ENCODE measurements at regions not wholly inside any gene's neighbourhood (a gene's known extent, or its start where the extent isn't known, plus 50 kb on each side); places are given as distances from the start of the nearest gene placed in this dataset.

DNA sequence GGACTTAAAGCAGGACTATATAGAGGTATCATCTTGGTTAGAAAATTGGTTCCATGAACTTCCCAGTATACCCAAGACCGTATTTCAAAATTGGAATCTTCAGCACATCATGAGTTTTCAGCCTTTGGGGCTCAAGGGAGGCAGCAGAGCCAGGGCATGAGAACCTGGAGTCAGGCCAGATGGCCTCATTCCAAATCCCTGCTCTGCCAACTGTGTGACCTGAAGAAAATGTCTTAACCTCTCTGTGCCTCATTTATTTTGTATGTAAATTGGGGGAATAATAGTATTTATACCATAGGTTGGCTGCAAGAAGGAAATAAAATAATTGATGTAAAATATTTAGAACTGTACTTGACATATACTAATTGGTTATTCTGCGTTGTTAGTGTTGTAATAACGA, 987.6 kb downstream of the TBC1D22A start:
- no peak for DNase-seq (ENCODE audit: low read depth in 2 of 2)

DNA sequence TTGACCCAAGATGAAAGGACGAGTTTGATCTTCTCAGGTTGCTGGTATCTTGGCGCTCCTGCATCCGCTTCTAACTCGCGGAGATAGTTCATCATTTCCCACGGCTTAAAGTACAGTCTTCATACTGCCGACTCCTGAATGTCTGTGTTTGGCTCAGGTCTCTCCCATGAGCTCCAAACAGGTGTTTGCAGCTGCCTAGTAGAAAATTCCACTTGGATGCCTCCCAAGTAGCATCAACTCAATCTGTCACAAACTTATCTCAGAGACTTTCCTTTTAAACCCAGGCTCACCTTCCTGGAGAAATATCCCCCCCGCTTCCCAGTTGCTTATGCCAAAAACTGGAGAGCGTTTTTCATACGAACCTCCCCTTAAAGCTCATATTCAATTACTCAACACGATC, 986.5 kb downstream of the TBC1D22A start:
- DNase-seq (ENCODE audit: low read depth in 2 of 2): no peak

DNA sequence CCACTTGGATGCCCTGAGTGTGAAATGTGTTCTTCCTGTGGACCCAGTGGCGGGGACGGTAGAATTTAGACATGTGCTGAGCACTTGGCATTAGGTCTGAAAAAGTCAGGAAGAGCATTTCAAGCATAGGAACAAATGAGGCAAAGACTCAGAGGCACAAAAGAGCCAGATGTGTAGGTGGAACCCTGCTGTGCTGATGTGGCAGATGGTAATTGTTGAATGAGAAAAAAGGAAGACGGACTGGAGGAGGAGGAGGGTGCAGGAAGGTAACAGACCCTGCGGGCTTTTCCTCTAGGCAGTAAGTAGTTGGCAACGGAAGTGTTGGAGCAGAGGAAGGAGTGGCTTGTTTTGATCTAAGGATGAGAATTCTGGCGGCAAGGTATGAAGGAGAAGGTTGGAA, 985.8 kb downstream of the TBC1D22A start:
- DNase-seq (ENCODE audit: low read depth in 2 of 2): no peak

DNA sequence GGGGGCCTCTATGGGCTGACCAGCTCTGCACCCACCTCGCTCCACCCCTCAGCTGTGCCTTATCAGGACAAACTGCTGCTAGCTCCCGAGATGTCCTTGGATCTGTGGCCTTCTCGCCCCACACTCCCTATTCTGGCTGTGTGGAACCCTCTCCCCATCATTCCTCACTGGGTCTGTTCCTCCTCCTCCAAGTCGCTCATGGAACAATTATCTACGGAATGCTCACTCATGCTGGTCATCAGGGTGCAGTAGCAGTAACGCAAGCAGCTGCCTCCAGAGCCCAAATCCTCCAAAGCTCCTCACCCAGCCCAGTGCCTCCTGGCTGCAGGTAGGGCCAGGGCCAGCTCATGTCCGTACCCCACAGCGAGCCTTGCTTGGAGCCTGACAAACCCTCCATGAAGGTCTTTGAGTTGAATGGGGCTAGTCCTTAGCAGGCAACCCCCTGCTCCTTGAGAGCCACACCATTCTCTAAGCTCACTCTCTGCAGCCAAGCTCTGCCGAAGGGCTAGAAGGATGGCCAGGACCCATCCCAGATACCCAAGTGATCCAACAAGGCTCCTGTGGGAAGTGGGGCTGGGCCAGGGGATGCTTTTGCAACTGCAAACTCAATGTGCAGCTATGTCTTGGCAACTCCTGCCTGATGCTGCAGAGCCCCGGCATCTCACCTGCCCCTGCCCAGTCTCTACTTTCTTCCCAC, 977.8 kb downstream of the TBC1D22A start:
- DNase-seq (ENCODE audit: low read depth in 2 of 2): no peak

DNA sequence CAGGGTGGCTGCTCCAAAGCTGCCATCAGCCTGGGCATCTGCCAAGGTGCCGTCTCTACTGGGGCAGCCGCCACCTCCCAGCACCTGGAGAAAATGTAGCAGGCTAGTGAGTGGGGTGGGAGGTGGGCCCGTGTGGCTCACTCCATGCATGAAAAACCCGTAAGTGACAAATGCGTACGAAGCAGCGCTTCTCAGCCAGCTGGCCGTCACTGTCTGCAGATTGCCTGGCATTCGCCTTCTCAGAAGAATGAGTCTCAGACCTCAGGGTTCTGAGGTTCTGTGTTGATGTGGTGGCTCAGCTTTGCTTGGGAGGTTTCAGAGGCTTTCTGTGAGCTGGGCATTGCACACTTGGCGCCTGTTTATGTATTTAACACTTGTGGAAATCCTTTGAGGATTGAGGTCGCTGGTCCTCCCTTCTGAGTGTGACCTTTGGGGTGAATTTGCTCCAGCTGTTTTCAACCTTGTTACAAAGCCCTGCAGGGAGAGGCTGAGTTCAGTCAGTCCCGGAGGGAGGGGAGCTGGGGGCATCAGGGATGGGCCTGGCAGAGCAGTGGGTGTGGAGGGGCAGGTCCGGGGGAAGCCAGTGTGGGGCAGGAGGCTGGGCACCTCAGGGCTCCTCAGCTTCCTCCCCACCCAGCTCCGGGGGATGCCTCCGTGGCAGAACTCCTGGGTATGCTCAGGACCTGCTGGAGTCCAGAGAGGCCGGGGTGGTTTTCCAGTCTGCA, 977.0 kb downstream of the TBC1D22A start:
- DNase-seq (ENCODE audit: low read depth in 2 of 2): no peak

DNA sequence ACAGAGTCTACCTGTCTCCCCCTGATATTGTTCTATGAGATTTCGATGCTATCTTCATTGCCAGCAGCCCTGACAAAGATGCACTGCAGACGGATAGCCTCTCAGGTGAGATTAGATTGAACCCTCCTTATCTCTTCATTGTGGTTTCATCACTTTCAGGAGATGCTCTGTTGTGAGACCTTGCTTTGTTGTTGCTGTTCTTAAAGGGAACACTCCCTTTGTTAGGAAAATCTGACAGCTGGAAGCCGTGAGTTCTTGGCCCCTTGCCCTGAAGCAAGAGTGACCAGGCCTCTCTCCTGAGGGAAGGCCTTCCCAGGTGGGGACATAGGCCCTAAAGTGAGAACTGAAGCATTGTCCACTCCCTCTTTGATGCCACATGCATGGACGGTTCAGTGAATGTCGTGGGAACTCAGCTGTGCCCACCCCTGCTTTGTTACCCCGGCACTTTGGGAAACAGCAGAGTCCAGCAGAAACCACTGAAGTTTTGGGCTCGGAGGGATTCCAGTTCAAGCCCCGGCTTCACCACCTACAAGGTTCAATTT, 976.1 kb downstream of the TBC1D22A start:
- no peak for DNase-seq (ENCODE audit: low read depth in 2 of 2)

DNA sequence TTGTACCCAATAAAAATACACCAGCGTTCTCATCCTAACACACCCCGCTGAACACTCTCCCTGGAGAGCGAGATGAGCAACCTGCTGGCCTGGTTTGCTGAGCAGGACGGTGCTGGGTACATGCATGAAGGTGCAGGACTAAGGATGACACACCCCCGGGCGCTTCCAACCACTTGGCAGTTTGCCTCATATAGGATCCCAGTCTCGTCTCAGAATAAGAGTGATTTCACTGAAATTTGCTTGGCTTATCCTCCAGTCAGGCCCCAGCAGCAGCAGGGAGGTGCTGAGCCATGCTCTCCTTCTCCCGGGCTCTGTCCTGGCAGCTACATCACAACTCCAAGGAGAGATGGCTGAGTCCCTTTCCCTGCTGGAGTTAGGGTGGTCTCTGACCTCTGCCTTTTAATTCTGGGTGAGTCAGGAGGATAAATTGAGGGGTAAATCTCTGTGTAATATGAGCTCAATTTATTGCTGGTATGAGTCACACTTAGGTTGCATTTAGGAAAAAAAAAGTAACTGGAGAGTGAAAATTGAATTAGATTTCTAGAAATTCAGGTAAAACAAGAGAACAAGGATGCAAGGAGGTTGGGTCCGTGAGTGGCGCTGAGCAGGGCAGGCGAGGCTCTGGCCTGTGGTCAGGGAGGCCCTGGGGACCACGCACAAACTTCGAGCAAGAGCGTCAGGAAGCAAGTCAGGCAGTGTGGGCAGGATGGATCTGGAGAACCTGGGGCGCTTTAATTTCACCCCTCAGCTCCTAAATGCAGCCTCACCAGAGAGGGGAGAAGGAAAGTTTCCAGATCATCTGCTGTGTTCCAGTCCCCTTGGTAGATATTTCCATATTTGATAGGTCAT, 974.0 kb downstream of the TBC1D22A start:
- no peak for DNase-seq (ENCODE audit: low read depth in 2 of 2)

DNA sequence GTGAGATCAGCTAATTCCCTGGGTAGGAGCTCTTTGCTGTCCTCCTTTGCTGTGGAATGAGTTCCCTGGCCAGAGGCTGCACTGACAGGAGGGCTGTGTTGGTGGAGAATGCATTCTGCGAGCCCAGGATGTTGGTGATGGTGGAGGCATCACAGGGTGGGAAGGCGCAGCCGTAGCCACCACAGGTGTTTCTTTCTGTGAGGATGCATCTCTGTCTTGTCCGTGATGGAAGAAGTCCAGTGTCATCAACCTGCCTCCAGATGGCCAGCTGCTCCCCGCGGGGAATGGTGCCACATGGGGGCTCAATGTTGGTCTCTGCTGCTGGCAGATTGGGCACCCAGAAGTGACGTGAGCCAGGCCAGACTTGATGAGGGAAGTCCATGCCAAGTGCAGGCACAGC, 972.1 kb downstream of the TBC1D22A start:
- DNase-seq (ENCODE audit: low read depth in 2 of 2): no peak

DNA sequence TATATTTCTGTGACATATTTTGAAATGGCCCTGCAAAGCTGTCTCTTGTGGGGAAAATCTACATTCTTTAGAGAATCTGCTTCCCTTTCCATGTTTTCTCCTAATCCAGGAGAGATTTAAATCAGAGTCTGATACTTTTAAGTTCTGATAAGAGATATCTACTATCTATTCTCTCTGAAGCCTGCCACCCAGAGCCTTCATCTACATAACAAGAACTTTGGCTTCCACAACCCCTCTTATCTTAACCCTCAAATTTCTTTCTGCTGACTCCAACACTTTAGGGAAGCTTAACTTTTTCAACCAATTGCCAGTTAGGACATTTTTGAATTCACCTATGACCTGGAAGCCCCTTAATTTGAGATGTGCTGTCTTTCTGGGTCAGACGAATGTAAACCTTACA, 965.2 kb downstream of the TBC1D22A start:
- DNase-seq (ENCODE audit: low read depth in 2 of 2): no peak

DNA sequence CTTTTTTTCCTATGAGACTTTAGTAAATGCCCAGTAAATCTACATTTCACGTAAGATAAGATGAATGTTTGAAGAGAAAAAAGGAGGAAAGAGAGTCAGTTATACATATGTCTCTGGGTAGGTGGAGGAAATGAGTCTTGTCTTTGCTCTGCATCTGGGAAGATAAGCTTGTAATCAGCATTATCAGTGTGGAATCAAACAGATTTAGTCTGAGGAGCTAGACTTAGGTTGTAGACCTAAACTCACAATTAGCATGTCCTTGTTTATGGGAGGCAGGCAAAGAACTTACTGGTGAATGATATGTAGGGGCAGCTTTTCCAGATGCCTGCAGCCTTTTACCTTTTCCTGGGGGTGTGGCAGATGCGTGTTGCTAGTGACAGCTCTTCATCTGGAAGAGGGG, 962.3 kb downstream of the TBC1D22A start:
- no peak for DNase-seq (ENCODE audit: low read depth in 2 of 2)

DNA sequence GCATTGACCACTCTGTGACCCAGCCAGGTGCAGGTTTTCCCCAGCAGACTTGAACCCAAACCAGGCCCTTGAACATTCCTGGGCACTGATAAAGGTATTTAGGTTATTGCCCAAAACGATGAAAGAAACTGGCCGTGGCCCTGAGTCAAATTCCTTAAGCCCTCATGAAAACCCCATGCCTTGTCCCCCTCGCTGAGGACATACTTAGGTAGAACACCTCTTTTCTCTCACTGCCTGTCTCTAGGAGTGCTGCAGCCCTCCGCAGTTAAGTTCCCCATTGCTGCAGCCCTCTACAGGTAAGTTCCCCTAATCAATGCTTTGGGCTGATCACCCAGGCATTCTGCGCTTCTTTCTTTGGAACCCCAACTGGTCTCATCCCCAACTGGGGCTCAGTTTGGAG, 961.6 kb downstream of the TBC1D22A start:
- no peak for DNase-seq (ENCODE audit: low read depth in 2 of 2)

DNA sequence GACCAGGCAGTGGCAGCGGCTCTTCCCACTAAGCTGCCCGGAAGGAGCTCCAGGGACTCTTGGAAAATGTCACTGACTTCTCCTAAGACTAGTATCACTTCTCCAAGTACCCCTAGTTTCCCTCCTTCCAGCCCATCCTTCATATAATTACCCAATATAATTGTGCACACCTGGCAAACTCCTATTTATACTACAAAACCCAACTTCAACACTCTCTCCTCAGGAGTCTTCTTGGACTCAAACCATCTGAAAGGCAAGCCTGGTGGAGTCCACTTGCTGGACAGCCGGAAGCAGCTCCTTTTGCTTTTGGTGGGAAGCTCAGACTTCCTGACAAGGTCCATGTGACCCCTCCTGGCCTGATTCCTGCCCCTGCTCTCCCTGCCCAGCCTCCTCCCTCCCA, 955.9 kb downstream of the TBC1D22A start:
- DNase-seq (ENCODE audit: low read depth in 2 of 2): no peak

DNA sequence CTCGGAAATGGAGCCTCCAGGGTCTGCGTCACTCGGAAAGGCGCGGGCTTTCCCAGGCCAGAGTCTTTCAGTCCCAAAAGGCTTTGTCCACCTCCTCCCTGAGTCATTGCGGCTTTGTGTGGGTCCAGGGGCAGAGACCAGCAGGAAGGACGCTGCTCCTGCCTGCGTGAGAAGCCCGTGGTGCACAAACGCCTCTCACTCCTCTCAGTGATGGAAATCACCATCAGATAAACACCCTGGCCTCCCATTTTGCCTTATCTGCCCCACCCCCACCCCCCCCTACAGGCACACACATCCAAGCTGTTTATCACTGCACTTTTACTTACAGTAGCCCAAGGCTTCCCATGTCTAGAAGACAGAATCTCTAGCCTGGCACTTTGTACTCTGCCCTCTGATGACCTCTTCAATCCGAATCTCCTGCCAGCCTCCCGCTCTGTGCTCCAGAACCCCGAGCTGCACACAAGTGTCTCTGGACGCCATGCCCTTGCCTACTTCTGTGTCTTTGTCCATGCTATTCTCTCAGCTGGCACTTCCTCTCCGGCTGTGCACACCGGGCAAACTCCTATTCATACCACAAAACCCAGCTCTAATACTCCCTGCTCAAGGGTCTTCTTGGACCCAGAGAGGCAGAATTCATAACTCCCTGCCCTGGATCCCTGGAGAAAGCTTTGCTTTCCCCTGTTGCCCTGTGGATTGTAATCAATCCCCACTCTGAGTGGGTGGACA, 954.6 kb downstream of the TBC1D22A start:
- no peak for DNase-seq (ENCODE audit: low read depth in 2 of 2)

DNA sequence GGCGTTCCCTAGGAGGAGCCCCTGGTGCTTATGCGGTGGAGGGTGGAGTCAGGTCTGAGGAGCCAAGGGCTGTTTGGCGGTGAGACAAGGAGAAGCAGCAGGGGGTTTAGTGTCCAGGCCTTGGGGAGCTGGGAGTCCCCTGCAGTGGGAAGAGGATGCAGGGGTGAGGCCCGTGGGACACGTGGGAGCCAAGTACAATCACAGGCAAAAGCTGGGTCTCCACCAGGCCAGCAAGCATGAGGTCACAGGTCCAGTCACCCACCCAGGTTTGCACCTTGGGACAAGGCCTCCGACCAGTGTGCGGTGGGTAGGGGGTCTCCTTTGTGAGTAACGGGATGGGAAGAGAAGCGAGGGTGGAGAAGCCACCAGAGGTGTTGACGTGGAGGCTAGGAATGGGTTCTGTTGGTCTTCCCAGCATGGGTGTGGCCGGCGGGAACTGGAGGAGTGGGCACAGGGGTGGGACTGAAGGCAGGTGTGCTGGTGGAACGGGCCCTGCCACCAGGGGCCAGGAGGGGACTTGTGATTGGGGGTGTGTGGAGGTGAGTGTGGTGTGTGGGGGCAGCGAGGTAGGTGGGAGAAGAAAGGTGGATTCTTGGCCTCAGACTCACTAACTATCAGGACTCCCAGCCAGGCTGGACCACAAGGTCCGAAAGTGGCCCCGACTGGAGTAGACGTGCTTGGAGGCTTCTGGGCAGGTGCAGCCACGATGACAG, 953.6 kb downstream of the TBC1D22A start:
- DNase-seq (ENCODE audit: low read depth in 2 of 2): no peak

DNA sequence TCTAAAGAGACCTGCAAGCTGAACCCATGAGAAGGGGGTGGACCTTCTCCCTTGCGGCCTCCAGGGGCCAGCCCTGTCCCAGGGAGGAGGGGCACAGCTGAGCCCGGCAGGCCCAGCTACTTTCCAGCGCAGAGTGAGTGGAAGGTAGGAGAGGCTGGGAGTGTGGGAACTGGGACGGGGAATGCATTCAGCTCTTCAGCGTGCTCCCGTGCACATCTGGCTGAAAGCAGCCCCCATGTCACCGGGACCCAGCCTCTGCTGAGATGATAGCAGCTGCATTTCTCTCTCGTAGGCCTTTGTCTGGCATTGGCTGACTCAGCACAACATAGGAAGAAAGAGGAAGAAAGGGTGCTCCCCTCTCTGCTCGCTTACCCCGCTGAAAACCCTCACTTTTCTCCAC, 951.5 kb downstream of the TBC1D22A start:
- DNase-seq (ENCODE audit: low read depth in 2 of 2): no peak

DNA sequence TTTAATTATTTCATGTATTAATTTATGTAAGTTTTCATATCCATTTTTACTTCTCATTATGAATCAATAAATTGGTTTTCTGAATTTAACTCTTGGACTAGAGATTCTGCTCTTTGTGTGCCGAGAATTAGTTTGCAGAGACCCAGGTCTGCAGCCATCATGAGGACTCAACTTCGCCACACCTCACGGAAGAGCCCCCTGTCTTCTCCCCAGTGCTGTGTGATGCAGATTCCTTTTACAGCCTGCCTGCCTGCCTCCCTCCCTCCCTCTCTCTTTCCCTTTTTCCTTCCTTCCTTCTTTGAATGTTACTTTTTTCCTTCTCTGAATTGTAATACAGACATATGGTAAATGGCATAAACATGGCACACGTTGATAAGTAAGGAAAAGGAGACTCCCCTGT, 947.7 kb downstream of the TBC1D22A start:
- no peak for DNase-seq (ENCODE audit: low read depth in 2 of 2)

DNA sequence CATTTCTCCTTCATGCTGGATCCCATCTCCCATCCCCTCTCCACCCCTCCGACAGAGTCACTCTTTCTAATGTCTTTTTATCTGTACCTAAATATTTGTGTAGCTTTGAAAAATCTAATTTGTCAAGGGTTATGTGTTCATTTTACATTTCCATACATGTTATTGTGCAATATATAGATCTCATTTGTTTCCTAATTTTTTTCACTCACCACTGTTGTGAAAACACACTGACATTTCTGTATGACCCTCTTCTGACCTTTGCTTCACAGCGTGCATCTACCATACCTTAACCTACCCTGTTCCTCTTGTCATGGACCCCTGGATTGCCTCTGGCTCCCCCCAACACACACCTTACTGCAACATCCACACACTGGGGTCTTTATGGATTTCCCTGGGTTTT, 942.9 kb downstream of the TBC1D22A start:
- DNase-seq (ENCODE audit: low read depth in 2 of 2): no peak

DNA sequence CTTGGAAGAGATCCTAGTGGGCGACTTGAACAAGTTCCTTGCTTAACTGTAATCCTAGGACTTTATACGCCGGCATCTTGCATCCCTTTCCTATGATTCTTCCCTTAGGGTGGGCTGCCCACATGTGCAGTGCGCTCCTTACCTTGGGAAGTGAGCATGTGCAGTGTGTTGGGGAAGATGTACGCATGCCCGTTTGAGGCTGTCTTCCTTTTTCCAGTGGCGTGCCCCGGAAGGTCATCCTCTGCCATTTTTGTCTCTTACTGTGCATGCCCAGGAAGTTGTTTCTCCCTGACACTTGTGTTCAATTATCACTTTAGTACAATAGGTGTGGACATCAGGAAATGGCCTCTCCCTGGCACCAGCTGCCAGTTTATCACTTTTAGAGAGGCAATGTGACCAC, 936.5 kb downstream of the TBC1D22A start:
- DNase-seq (ENCODE audit: low read depth in 2 of 2): no peak

DNA sequence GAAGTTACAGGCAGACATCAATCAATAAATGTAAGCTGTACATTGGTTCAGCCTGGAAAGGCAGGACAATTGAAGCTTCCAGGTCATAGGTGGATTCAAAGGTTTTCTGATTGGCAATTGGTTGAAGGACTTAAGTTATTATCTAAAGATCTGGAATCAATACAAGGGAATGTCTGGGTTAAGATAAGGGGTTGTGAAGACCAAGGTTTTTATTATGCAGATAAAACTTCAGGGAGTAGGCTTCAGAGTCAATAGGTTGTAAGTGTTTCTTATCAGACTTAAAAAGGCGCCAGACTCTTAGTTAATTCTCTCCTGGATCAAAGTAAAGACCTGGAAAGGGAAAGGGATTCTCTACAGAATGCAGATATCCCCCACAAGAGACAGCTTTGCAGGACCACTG, 935.4 kb downstream of the TBC1D22A start:
- DNase-seq (ENCODE audit: low read depth in 2 of 2): no peak

DNA sequence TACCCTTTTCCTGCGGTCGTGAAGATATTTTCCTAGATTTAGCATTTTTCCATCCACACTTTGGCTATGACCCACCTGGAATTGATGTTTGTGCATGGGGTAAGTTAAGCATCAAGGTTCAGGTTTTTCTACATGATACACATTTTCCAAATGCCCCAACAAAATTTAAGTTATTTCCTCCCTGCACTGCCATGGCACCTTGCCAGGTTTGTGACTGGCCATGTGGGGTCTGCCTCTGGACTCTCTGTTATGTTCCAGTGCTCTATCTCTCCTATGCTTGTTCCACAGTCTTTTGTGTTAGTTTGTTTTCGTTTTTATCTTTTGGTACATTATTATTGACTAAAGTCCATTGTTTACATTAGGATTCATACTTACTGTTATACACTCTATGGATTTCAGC, 934.3 kb downstream of the TBC1D22A start:
- no peak for DNase-seq (ENCODE audit: low read depth in 2 of 2)

DNA sequence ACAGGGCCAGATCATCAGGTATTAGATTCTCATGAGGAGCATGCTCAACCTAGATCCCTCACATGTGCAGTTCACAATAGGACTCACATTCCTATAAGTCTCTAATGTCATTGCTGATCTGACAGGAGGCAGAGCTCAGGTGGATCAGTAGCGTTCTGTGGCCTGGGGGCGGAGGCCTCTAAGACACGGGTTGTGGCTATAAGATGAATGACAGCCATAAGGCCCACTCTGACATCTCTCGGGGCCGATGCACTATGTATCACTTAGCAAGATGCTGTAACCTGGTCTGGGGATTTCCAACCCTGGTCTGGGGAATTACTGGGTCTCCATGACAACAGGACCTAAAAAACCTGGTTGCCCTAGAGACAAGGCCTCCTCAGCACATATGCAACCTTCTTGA, 932.7 kb downstream of the TBC1D22A start:
- no peak for DNase-seq (ENCODE audit: low read depth in 2 of 2)
